Amniotic epithelial cell (primary cell): ENCODE measurements at regions not wholly inside any gene's neighbourhood (a gene's known extent, or its start where the extent isn't known, plus 50 kb on each side); places are given as distances from the start of the nearest gene placed in this dataset.
A peak's percentile ranks its signal among the peaks of the same experiment; 100 is the strongest.

ENCODE experiments used
- DNase-seq: peaks from one replicate; pipeline ENCODE4 v3.0.0-alpha.2; 2010; ENCODE audit warnings: low read depth

DNA sequence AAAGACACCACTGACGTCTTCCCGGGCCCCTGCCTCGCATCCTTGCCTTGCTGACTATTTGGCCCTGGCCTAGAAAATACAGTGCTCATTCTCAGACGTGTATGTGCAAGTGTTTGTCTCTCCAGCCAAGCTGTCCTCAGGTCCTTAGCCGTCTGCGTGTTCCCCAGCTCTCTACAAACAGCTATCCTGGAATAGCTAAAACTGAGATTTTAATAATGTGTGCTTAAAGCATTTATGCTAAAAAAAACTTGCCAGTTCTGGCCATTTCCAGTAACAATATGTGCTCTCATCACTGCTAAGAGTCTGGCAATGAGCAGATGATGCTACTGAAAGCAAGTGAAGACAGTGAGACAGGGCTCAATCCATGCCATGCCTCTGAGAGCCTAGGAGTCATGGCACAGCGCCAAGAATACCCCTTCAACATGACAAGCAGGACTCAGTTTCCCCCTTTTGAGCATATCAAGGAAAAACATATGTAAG, 55.7 kb downstream of the IRF2BP2 start:
- no peak for DNase-seq

DNA sequence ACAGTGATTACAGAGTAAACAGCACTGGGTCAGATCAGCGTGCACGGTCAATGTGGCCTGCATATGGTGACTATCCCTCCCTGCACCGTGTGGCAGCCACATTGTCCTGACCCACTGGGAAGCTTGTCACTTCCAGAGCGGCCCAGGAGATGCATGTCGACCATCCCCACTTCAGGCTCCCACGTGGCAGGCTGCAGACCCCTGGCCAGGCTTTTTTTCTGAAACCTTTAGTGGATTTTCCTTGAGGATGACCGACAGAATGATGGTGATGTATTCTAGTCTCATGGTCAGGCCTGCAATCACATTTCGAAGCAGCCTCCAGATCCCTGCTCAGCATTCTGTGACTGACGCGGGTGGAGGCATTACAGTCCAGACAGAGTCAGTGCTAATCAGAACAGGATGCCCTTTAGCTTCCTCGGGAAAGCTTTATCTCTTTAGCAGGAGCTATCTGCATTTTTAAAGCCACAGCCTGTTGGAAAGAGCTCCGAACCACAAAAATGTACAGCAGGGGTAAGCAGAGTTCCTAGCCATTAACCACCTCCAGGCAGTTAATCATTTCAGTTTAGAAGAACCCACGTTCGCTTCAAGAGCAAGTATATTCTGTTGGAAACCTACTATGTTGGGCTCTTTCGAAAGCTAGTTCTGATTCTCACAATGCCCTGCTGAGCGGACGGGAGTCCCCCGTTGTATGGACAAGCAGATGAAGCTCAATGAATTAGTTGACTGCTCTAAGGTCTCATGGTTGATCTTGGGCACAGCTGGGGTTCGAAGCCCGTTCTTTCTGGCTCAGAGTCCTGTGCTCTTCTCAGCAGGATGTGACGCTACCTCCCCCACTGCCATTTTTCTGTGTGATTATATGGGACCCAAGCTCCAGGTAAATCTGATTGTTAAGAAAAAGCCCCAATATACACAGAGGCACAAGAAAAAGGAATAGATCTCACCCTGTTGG, 56.5 kb downstream of the IRF2BP2 start:
- peak; percentile 100 for DNase-seq

DNA sequence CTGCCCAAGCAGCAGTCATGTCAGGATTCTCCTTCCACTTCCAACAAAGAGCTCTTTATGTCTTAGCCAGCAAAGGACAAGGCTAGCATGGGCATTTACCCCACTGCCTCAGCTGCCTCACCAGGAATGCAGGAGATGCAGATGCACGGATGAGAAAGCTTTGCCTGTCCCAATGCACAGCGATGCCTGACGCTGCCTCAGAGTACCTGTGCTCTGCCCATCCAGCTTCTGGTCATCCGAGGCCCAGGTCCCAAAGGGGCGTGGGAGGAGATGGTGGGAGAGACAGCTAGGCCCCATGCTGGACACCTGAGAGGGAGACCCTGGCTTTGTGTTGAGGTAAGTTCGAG, 59.0 kb downstream of the IRF2BP2 start:
- no peak for DNase-seq

DNA sequence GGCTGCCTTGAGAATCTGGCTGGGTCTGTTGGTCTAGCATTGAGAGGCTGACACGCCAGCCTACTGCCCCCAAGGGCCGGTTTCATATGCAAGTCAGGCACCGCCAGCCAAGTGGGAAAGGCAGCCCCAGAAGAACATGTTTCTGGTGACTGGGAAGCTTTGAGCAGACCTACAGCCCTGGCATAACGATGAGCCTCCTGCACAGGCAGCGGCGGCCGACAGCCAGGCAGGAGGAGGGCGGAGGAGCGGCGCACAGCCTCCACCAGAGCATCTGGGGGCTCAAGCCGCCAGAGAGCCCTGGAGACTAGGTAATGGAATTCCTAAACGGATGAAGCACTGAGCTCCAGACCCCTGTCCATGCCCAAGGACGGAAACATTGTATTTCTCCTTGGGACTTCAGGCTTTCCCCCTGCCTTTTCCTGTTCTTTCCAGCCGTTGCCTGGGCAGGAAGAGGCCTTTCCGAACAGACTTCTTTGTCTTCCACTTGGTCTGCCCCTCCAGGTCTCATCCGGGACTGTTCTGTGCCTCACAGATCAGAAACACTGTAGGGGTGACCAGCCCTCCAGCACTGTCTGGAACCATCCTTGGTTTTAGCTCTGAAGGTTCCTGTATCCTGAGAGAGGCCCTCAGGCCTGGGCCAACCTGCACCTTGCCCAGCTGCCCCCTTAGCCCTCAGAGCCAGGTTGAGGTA, 59.5 kb downstream of the IRF2BP2 start:
- DNase-seq, result no peak

DNA sequence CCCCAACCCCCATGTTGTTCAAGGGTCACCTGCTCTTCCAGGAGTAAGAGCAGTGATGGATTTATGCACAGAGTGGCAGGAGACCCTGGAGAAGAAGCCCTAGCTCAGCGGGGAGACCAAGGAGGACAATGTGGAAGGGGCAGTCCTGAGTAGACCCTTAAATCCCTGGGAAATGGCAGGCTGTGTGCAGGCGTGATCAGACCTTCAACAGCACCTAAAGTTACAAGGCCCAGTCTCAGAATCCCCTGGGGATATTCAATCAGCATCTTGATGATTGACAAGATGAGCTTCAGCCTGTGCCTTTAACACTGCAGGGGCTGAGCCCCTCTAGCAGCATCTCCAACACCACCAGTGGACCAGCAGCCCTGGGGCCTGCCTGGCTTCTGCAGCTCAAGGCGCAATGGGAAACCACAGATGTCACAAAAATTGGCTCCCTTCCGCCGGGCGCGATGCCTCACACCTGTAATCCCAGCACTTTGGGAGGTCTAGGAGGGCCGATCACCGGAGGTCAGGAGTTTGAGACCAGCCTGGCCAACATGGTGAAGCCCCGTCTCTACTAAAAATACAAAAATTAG, 60.4 kb downstream of the IRF2BP2 start:
- no peak for DNase-seq

DNA sequence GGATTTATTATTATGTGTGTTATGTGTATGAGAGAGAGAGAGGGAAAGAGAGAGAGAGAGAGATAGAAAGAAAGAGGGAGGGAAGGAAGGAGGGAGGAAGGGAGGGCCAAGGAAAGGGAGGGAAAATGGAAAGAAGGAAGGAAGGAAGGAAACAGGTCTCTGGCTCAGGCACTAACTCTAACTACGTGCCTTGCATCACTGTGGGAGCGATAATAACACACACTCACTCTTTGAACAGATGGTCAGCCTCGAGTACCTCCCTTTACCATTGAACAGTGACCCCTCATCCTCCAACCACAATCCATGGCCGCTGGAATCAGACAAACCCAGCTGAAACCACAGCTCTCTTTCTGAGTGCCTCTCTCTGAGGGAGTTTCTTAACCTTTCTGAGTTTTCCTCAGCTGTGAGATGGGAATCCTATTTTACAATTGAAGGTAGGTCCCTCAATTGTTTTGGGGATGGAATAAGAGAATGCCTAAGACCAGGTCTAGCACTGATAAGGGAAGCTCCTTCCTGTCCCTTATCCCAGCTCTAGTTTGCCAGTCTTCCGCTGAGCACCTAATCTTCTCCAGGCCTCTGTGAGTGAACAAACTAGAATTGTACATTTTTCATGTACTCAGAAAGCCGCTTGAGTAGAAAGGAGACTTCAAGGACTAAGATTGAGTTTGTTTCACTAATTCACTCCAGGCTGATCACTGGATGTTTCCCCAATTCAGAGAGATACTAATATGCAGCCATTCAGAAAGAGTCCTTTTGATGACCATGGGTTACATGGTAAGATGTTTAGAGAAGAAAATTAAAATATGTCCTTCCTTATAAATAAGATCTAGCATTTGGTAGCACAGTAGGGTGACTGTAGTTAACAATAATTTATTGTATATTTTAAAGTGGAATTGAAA, 62.8 kb downstream of the IRF2BP2 start:
- peak; percentile 81 for DNase-seq

DNA sequence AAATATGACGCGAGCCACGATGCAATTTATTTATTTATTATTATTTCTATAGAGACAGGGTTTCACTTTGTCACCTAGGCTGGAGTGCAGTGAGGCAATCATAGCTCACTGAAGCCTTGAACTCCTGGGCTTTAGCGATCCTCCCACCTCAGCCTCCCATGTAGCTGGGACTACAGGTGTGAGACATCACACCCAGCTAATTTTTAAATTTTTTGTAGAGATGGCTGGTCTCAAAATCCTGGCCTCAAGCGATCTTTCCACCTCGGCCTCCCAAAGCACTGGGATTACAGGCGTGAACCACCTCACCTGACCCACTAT, 63.6 kb downstream of the IRF2BP2 start:
- DNase-seq, result no peak

DNA sequence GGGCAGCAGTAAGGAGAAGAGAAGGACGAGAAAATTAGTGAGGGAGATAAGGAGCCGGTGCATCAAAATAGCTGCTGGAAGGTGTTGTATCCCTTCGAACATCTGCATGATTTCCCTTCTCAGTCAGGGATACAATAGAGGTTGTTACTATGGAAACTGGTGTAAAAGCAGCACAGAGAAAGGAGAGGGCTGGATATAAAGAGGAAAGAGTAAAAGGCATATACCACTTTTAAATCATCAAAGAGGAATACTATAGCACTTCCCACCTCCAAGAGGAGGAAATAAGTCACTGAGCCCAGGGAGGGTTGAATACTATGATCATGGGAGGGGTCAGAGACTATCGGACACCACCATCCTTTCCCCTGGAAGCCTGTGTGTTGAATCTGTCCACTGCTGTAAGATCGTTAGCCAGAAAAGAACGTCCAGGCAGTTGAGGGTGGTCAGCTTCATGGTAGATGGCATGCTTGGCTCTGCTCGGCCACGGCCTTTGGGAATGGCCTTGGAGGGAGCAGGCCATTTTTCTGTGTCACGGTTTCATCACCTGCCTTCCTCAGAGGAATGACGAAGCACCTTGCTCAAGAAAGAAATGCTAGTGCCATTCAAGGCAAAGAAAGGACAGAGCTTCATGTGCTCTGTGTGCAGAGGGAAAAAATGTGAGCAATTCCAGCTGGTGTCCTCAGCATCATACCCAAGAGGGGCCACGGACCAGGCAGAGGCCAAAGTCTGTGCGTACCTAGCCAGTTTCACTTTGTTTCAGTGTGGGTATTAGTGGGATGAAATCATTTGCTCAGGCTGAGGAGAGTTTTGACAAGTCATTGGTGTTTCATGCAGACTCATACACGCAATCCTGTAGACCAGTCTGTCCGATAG, 64.2 kb downstream of the IRF2BP2 start:
- DNase-seq, result no peak

DNA sequence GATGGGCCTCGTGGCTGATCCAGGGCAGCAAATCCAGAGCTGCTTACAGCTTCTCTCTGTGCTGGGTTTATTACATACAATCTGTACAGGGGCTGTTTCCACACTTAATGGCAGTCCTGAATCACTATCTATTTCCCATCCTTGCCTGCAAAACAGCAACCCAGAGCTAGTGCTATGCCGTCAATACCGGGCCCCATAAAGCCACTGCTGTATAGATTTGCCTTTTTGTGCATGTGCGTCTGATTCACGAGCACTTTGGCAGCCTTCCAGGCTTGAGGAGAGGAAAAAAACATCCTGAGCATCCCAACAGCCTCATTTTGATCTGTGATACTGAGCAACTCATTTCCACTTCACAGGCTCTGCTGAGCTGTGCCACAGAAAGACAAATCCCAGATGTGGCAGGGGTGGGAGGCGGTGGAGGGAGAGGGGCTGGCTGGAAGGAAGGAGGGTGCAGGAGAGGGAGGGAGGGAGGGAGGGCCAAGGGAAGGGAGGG, 65.2 kb upstream of the TARBP1 start:
- peak; percentile 99 for DNase-seq

DNA sequence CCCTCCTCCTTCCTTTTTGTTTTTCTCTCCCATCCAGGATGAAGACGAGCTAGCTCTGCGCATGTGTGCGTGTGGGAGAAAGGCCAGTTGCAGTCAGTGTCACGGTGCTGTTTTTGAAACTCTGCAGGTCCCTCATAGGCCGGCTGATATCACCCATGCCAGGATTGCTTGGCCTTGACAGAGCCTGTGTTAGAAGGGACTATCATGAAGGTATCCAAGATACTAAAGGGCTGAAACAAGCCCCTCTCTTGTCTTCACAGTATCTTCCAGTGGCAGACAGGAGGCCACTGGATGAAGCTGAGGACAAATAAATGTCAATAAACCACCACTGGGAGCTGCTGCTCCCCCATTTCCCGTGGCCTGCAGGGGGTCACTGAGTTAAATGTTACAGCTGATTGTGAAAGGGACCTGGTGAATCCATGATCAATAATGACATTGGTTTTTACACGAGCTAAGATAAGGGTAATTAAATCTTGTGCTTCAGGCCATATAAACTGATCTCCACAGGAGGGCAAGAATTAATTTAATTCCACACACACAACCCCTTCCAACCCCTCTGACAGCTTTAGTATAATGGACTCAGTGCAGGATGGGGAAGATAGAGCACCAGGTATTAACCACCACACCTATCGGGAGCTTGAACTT, 64.6 kb upstream of the TARBP1 start:
- DNase-seq, result no peak

DNA sequence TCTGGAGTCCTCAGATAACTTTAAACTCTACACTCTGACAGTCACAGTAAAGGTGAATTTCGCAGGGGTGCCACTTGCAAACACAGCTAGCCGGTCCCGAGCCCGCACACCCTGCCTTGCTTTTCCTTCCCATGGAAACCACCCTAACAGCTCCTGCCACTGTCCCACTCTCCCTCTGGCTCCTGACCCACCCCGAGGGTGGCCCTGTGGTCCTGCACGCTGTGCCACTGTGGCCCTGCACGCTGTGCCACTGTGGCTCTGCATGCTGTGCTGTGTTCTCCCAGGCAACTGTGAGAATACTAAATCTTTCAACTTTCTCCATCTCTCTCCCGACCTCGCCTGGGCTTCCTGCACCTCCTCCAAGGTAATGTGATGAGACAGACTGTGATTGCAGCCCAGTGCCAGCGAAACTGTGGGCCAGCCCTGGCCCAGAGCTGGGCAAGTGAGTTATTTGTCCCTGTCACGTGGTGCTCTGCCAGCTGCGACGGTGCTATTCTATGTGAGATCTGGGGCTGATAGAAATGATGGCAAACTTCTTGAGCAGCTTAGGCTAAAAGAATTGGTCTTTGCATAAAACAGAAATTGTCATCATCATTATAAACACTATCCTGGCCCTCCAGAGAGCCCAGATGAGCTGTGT, 63.4 kb upstream of the TARBP1 start:
- no peak for DNase-seq

DNA sequence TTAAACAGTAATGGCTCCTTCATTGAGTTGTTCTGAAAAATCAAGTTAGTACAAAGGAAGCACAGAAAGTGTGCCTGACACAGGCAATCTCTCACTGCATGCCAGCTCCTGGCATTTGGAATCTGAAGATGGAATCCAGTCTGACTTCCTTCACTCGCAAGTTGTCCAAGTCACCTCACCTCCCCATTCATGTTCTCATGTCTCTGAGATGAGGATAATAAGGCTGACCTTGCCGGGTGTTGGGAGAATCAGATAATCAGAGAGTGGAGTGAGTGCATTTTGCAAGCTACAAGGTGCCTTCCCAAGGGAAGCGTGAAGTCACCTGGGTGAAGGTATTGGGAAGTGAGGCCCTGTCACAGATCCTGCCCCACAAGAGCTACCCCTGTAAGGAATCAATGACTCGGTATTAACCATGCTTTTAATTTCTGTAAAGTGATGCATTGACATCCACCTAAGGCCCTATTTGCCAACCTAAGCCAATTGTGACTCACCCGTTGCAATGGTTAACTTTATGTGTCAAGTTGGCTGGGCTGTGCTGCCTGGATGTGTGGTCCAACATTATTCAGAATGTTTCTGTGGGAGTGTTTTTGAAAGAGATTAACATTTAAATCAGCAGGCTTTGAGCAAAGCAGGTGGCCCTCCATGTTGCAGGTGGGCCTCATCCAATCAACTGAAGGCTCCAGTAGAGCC, 62.5 kb upstream of the TARBP1 start:
- peak; percentile 88 for DNase-seq

DNA sequence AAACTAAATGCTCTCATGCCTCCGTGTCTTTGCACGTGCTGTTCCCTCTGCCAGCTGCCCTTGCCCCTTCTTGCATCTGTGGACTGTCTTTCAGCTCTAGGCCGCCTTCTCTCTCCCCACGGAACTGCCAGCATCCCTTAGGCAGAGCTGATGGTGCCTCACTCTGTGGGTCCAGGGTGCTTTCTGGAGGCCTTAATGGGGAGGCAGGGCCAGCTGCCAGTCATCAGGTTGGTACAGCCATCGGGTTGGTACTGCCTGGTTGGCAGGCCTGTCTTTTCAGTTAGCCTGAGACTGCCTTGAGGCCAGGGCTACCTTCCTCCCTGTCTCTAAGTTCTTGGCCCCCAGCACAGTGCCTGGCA, 61.4 kb upstream of the TARBP1 start:
- no peak for DNase-seq

DNA sequence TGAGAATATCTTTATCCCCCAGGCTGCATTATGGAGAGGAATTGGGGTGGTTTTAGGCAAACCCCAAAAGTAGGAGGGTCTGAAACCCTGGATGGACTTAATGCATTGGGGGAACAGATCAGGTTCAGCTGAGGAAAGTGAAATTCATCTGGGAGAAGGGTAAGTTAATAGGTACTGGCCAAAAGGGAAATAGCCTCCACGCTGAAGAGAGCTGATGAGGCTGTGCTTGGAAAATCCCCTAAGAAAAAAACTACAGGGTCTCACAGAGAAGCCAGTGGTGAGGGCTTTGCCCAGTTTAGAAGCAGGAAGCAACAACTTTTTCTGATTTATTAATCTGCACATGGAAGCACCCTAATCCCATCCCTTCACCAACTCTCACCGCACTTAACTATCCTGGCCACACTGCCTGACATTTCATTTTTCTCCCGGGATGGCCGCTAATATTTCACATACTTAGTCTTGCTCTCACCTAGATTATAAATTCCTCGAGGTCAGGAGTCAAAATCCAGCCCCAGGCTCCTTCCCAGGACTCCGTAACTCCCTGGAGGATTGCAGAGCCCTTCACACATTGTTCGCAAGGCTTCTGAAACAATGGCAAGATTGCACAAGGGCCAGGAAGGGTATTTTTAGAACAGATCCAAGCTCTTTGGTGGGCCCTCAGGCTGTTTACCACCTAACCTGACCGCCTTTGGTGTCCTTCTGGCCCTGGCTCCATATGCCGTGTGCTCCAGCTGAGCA, 60.9 kb upstream of the TARBP1 start:
- DNase-seq, result no peak

DNA sequence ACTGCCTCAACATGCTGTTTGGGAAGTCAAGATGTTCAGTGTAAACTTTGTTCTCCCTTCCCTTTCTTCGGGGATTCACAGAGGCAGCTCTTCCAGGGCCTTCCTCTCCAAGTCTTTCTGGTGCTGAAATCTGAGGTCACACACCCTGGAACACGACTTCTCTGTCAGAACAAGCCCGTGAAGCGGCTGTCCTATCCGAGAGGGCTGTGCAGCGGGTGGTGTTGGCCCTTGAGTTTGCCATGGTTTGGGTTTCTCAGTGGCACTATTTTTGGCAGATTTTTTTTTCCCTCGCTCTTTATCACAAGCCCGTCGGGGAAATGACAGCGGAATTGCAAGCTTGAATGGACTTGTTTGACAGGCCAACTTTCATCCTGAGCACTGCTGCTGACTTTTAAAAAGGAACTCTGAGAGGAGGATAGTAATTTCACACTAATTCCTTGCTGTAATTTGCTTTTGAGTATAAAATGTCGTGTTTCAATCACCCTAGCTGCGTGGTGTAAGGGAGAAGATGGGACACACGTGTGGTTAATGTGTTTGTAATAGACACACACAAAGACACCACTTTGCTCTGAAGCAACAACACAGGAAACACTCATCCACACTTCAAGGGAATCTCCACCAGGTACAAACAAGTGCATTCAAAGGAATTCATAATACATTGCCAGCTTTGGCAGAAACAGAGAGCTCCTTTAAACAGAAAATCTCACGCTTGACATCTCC, 60.1 kb upstream of the TARBP1 start:
- DNase-seq, result no peak

DNA sequence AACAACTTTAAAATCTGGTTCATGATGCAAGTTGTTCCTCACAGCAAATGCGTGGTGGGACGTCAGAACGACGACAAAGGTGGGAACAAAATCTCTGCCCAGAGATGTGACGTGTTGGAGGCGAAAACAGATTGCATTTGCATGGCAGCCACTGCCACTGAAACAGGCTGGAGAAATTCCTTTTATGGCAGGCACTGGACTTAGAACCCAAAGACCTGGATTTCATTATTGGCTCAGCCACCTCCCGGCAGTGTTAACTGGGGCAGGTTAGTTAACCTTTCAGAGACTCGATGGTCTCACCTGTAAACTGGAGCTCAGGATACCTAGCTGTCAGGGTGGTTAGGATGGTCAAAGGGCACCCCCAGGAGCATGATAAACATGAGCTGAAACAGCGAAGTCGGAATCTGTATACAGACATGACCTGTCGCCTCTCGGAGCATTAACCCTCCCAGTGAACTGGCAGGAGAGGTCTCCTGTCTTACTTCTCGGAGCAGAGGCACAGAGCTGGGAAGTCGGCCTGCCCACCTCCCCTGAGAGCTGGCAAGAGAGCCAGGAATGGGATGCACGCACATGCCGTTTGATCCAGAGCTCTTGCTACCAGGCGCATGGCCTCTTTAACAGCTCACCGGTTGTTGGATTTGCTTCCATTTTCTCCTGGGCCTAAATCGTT, 59.2 kb upstream of the TARBP1 start:
- no peak for DNase-seq

DNA sequence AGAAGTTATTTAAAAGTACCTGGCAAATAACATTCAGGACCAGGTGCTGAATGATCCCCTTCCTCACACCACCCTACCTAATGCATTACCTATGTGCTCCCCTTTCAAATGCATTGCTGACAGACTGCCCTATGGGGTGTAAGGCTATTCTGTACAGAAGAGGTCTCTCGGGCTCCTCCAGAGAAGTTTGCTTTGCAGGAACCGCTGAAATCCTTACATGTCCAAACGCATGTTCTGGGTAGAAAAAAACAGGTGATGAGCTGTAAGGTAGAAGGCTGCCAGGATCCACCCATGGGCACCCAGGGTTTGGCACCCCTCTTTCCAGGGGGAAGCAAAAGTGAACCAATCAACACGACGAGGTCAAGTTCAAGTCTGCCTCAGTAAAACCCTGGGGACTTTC, 58.3 kb upstream of the TARBP1 start:
- no peak for DNase-seq
